ENCODE measurements at regions not wholly inside any gene's neighbourhood (a gene's known extent, or its start where the extent isn't known, plus 50 kb on each side); places are given as distances from the start of the nearest gene placed in this dataset.

DNA sequence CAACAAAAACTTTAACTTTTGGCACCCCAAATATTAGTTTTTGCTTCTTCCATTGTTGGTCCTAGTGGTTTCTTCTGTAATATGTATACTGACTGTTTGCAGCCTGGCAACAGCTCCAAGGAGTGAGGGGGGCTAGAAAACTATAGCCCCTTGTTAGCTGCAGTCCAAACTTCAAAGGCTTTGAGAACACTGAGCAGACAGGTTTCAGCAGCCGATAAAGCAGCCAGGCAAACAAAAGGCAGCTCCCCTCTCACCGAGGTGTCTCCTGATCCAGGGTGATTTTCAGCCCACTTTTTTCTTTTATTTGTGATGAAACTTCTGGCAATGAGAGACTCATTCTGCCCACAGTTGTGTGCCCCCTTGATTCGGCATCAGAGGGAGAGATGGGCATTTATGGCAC lies 80.7 kb downstream of the OLIG3 start:
- intact Hi-C loops (cut with DNase I) = loop anchor here in 1 of 2 donors (10.0 kb wide), 1 partner anchor 319 kb away; no protein-coding TSS in a partner anchor
- Histone ChIP-seq H3K27ac (no peak overlapping the region), H3K27me3 (ENCODE audit: insufficient read depth in 3 of 3, low read length in 2 of 3) (no peaks in the 10 kb centered on the region), H3K4me3 (no peak overlapping the region), H3K9me3 (no peaks in the 10 kb centered on the region), H3K36me3 (ENCODE audit: insufficient read depth in 1 of 2, low read depth in 1 of 2) (no peaks in the 10 kb centered on the region), H3K4me1 (peaks cover 7% of the 10 kb centered on the region)
- WGBS, 3 donors = 43 to 51% (median 46%) methylated on average over 3 of the region's 3 CpGs
- ATAC-seq (no peak), DNase-seq (no peak)
- TF ChIP-seq CTCF (IDR thresholded peaks at IDR 0.05) = no peak

DNA sequence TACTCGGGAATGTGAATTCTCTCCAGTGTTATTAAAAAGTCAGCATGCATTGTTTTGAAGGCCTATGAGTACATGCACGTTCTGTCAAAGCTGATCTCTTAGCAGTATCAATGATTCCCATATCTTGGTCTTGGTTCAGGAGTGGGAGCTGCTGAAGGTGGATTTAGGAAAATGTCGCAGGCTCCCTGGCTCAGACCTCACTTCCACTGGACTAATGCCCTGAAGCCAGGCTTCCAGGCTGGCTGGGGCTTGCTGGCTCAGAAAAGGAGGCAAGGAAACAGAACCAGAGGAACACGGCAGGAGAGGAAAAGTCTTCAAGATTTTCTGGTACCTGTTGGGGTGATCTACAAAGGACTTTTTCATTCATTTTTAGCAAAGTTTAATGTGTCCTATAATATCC lies 81.6 kb downstream of the OLIG3 start:
- intact Hi-C loops (cut with DNase I) = loop anchor here in 1 of 2 donors (10.0 kb wide), 1 partner anchor 318 kb away; no protein-coding TSS in a partner anchor
- Histone ChIP-seq H3K36me3 (ENCODE audit: insufficient read depth in 1 of 2, low read depth in 1 of 2) (no peaks in the 10 kb centered on the region), H3K27me3 (ENCODE audit: insufficient read depth in 3 of 3, low read length in 2 of 3) (no peaks in the 10 kb centered on the region), H3K4me3 (no peak overlapping the region), H3K9me3 (no peaks in the 10 kb centered on the region), H3K27ac (no peak overlapping the region), H3K4me1 (peaks cover 7% of the 10 kb centered on the region)
- 38 to 54% (median 44%) methylated on average over 4 of the region's 4 CpGs for WGBS, 3 donors
- no peak for DNase-seq
- TF ChIP-seq CTCF (IDR thresholded peaks at IDR 0.05) = no peak
- ATAC-seq = no peak

- intact Hi-C loops (cut with DNase I) = no loop called here
- 52 to 71% (median 66%) methylated on average over 2 of the region's 2 CpGs for whole genome bisulfite sequencing, 3 donors
- H3K9me3 ChIP-seq = no peaks in the 10 kb centered on the region
- no peak for TF ChIP-seq CTCF (IDR thresholded peaks at IDR 0.05)
- no peak for DNase-seq
- H3K4me1 ChIP-seq = no peaks in the 10 kb centered on the region
- H3K4me3 ChIP-seq = no peak overlapping the region
- no peaks in the 10 kb centered on the region for H3K27me3 ChIP-seq (ENCODE audit: insufficient read depth in 3 of 3, low read length in 2 of 3)
- ATAC-seq = no peak
- no peaks in the 10 kb centered on the region for H3K36me3 ChIP-seq (ENCODE audit: insufficient read depth in 1 of 2, low read depth in 1 of 2)
- H3K27ac ChIP-seq = no peak overlapping the region
Observed at GRCh38 chr6:137409266-137409777, 84.9 kb downstream of the OLIG3 start.

GRCh38 chr6:137407816-137408215 lies 86.4 kb downstream of the OLIG3 start:
- Histone ChIP-seq H3K27me3 (ENCODE audit: insufficient read depth in 3 of 3, low read length in 2 of 3) (no peaks in the 10 kb centered on the region), H3K36me3 (ENCODE audit: insufficient read depth in 1 of 2, low read depth in 1 of 2) (no peaks in the 10 kb centered on the region), H3K27ac (no peak overlapping the region), H3K9me3 (no peaks in the 10 kb centered on the region), H3K4me3 (no peak overlapping the region), H3K4me1 (no peaks in the 10 kb centered on the region)
- WGBS, 3 donors = 85 to 91% (median 89%) methylated on average over 1 of the region's 1 CpG
- no peak for ATAC-seq
- no peak for DNase-seq
- no peak for TF ChIP-seq CTCF (IDR thresholded peaks at IDR 0.05)
- intact Hi-C loops (cut with DNase I) = no loop called here

DNA sequence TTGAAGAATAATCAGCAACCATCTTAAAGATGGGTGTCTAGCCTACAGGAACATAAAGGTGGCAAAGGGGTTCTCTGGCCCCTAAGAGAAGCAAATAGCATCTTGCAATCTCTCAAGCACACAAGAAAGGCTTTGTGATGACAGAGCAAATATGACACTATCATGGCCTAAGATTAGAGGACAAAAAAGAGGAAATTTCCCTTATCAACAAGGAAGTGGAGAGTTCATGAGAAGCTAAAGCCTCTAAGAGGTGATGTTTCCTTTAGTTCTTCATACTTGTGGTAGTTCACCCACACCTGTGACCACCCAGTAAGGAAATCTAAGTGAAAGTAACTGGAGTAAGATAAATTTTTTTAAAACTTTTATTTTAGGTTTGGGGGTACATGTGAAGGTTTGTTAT lies 88.4 kb downstream of the OLIG3 start:
- H3K4me3 ChIP-seq = no peak overlapping the region
- TF ChIP-seq CTCF (IDR thresholded peaks at IDR 0.05) = no peak
- no peaks in the 10 kb centered on the region for H3K9me3 ChIP-seq
- no peaks in the 10 kb centered on the region for H3K4me1 ChIP-seq
- no peaks in the 10 kb centered on the region for H3K27me3 ChIP-seq (ENCODE audit: insufficient read depth in 3 of 3, low read length in 2 of 3)
- intact Hi-C loops (cut with DNase I) = no loop called here
- H3K27ac ChIP-seq = no peak overlapping the region
- no peak for ATAC-seq
- no peak for DNase-seq
- H3K36me3 ChIP-seq (ENCODE audit: insufficient read depth in 1 of 2, low read depth in 1 of 2) = no peaks in the 10 kb centered on the region
